Renal cortex interstitium (tissue), 11 donors: ENCODE measurements at regions not wholly inside any gene's neighbourhood (a gene's known extent, or its start where the extent isn't known, plus 50 kb on each side); places are given as distances from the start of the nearest gene placed in this dataset.

ENCODE experiments used
- DNase-seq, 11 donors: peaks; one replicate each; pipeline ENCODE4 v3.0.0-alpha.2; 2013; ENCODE audit warnings: low read depth in 9 of 11, low spot score in 4 of 11; ENCODE audit errors: extremely low read depth in 1 of 11

DNA sequence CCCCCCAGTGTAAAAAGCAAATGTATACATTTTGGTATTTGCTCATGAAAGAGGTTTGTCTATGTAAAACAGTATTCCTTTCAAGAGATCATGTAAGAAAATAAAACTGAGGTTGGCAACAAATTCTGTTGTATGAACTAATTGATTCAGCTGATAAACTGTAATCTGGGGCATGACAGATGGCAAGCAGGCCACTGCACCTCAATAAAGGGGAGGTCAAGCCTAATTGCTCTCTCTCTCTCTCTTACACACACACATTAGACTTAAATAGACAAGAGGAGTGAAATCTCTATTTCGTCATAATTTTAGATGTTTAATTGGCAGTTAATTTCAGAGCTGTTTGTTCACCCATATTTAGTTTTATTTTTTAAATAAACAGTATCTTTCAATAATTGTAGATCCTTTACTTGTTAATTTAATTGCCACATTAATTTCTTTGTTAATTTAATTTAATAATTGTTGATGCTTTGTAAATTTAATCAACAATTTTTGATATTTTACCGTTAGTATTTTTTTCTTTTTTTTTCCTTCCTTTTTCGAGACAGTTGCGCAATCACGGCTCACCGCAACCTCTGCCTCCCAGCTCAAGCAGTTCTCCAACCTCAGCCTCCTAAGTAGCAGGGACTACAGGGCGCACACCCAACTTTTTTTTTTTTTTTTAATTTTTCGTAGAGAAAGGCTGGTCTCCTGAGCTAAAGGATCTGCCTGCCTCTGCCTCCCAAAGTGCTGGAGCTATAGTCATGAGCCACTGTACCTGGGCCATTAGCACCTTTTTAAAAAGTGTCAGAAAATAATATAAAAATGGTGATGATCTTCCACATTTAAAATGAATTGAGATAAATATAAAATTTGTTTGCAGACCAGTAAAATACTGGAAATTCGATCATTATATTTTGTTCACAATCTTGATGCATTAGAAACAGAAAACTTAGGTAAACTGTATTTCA, 577.7 kb downstream of the SLC16A7 start:
- no peak for DNase-seq

DNA sequence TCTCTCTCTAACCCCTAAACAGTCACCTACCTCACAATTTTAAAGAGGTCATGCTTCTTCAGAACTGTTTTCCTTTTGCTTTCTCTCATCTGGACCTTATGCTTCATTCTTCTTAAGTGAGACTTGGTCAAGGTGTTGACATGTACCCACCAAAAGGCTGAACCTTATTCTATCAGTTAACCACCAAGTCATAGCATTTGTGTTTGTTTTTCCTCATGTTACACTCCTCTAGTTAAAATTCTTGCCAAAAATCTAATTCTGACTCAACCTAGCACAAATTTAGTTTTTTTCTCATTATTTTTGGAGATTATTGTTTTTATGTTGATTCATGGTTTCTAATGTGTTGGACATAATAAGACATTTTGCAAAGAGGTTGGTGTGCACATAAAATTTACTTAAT, 578.6 kb downstream of the SLC16A7 start:
- no peak for DNase-seq

DNA sequence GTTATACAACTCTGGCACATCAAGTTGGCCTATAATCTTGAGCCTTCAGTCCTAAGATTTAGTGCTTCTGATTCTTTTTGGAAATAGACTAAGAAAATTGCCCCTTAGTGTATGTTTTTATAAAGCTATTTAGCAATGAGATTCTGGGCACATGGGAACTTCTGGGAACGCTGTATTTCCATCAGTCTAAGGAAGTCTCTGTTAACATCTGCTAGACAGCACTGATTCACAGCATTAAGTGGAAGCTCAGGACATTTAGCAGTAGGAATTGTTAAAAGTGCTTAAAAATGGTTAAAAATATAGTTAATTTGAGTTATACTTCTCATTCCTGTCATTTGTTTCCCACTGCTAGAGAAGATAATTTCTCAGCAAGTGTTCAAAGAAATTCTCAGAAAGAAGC, 579.1 kb downstream of the SLC16A7 start:
- no peak for DNase-seq

DNA sequence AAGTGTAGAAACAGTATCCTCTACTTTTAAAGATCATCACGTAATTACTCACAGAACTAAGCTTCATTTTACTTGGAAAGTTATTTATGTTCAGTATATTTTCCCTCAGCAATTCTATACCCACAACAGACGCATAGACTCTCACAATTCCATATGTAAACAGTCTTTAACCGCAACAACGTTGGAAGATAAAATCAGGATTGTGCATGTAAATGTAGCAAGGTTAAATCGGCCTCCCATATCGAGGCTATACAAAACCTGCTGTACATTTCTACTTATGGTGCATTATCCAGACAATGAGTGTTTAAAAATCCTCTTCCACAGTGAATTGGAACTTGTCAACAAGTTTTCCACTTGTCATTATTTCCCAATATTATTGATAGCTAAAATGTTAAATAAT, 581.1 kb downstream of the SLC16A7 start:
- no peak for DNase-seq

DNA sequence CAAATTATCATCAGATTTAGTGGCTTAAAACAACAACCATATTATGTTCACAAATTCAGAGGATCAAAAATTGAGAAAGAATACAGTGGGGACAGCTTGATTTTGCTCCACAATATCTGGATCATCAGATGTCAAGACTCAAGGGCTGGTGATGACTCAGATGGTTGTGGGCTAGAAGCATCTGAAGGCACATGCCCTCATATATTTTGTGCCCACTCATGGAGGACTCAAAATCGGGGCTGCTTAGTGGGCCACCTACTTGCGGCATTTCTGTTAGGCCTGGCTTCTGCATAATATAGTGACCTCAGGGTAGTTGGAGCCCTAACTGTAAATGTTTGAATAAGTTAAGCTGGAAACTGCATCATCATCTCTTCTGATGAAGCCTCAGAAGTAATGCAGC, 584.5 kb downstream of the SLC16A7 start:
- no peak for DNase-seq

DNA sequence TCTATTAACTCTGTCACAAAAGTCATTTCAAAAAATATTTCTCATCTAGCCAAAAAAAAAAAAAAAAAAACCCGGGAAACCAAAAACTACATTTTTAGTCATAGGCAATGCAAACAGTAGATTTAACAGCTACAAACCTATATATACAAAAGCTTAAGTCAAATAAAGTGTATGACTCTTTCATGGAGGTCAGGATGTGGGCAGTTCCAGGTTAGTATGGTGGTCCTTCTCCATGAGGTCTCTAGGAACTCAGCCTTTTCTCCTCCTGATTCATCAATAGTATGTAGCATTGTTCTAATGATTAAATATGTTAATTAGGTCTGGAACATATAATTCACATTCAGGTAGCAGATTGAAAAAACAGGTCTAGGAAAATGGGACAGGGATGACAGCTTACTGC, 586.5 kb downstream of the SLC16A7 start:
- DNase-seq: no peak

DNA sequence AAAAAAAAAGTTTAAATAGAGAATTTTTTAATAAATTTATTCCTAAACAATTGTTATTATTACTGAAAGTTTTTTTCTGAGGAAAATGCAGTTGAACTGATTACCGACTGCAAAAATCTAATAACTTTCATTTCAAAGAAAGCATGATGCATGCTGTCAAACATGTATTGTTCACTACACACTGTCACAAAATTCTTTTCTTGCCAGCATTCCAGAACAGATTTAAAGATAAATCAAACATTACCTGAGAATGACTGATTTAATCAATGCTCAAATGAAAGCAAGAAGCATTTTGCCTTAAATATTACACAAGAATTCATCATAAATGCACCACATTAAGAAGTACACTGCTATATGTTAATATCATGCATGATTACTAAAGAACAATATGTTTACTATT, 588.3 kb downstream of the SLC16A7 start:
- no peak for DNase-seq

DNA sequence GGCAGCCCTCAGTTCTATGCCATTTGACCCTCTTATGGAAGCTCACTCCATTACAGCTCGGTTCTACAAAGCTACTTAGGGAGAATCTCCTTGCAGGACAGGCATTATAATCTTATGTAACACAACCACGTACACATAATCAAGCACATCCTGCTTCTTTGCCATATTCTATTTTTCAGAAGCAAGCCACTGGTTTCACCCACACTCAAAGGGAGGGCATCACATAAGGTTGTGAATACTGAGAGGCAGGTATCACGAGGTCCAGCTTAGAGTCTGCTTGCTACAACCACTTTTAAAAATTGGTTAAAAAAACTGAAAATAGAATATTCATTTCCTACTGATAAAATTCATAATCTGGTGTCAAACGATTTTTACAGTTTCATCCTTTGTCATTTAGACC, 589.2 kb downstream of the SLC16A7 start:
- DNase-seq: no peak

DNA sequence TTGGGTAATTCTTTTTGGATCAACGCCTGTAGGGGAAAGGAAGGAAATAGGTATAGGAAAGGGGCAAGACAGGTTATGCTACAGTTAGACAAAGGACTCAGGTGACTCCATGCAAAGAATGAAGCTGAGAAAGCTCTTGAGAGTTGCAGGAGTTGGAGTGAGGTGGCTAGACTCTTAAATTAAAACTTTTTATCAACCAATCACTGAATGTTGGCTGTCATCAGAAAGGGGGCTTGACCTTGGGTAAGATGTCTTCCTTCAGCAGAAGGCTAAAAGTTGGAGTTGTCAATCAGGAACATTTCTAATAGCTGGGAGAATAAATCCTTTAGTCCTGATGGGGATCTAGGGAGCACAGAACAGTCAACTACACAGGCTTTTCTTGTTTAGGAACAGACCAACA, 595.4 kb downstream of the SLC16A7 start:
- DNase-seq: no peak

DNA sequence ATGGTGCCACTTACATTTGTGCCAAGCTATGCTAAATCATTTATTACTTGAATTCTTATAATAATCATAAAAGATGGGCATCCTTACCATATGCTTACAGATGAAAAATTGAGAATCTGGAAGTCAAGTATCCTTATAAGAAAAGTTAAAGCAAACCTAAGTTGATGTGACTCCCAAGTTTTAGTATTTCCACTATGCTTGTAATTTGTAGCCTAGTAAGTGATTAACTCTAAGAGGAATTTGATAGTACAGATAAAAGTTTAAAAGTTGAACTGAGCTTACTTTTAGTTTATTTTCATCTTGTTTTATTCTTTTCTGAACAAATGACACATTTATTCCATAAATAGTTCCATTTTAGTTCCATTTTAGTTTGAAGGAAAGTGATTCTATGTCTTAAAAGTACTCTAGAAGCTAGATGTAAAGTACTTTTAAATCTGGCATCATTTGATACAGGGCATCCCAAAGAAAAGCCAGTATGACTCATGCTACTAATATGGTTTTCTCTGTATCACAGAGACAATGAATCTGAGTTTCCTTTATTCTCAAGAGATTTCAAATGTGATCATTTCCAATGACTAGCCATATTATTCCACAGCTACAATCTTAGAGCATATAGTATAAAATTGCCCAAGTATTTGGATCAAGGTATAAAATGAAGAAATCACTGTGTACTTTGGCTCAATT, 596.0 kb downstream of the SLC16A7 start:
- no peak for DNase-seq

DNA sequence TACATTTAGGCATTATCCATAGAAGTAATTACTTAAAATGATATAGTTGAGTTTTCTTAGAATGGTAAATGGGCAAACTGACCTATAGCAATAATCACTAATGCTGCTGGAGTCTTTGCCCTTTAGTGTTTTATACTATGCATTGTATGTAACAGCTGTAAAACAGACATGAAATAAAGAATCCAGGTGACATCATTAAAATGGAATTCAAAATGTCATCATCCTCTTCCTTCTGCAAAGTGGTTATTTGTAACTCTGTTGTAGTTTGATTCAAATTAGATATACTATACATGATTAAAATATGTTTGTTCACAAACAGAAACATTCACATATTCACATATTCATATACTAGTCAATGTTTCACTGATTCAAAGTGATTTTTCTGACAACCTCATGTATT, 598.8 kb downstream of the SLC16A7 start:
- DNase-seq: no peak

DNA sequence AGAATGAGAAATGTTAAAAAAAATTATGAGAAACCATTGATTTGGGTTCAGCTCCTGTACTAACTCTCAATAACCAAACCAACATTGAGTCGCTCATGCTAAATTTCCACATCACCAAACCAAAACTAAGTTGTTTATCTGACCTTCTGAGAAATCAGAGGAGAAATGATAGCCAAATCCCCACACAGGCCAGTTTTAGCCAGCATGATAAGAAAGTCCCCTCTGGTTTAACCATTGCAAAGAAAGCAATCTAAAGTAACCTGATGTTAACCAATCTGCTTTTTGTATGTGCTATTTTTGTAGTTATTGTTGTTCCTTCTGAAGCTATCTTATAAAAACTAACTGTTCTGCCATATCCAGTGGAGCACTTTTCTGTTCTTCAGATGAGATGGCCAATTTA, 599.7 kb downstream of the SLC16A7 start:
- no peak for DNase-seq

DNA sequence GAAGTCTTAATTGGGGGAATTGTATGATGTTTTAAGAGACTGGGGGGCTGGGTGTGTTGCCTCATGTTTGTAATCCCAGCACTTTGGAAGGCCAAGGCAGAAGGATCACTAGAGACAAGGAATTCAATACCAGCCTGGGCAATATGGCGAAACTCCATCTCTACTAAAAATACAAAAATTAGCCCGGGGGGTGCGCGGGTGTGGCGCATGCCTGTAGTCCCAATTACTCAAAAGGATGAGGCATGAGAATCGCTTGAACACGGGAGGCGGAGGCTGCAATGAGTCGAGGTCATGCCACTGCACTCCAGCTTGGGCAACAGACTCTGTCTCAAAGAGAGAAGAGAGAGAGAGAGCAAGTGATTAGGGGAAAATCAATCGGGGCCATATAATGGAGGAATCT, 600.5 kb downstream of the SLC16A7 start:
- no peak for DNase-seq

DNA sequence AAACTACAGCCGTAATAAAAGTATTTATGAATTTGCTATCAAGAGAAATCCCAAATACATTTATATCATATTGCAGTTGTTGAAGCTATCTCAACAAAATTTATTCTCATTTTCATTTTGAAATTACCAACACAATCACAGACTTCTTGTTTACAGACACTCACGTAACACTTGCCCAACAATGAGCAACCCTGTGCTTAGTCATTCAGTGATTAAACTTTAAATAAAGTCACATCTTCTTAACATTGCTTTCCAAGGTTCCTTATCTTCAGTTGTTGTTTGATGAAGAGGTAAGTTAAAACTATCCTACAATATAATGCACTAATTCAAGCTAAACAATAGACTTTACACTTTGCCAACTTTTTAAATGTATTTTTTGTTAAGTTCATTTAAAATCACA, 601.8 kb downstream of the SLC16A7 start:
- no peak for DNase-seq

DNA sequence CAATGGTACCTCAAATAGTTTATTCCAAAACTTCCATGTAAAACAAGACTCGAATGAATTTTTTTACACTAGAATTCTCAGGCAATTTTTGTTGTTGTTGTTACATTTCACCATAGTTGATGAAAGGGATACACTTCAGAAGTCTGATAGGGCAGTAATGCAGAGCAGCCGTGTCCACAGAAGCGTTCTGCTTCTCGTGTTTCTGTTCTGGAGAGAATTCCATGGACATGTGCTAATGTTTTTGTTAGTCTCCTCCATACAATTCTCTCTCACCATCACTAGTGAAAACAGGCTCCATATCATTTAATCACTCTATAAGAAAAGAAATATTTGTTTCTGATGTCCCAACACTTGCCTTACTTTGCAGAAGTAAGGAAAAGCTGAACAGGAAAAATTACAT, 606.1 kb downstream of the SLC16A7 start:
- DNase-seq: no peak

DNA sequence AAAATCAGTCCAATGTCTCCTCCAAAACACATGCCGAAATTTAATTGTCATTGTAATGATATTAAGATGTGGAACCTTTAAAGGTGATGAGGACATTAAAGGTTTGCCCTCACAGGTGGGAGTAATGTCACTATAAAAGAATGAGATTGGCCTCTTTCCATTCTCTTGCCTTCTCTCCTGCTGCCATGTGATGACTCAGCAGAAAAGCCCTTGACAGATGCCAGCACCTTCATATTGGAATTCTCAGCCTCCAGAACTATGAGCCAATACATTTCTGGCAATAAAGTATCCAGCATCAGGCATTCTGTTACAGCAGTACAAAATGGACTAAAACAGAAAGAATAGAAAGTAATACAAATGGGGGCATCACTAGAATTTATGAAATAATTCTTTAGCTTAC, 609.7 kb downstream of the SLC16A7 start:
- no peak for DNase-seq

DNA sequence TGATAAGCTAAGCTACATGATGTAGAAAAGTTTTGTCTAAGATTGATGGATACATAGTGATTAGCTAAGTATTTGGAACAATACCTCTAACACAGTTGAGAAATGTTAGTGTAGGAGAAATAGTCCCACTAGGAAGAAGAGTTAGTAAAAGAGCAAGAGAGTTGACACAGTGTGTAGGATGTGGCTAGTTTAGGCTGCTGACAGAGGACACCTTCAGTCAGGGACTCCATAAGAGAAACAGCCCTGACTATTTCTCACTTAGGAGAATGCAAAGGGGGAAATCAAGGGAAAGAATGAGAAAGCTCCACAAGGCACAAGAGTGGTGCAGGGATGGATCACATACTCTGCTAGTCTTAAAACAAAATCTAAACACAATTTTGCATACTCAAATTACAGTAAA, 613.7 kb downstream of the SLC16A7 start:
- DNase-seq: no peak

DNA sequence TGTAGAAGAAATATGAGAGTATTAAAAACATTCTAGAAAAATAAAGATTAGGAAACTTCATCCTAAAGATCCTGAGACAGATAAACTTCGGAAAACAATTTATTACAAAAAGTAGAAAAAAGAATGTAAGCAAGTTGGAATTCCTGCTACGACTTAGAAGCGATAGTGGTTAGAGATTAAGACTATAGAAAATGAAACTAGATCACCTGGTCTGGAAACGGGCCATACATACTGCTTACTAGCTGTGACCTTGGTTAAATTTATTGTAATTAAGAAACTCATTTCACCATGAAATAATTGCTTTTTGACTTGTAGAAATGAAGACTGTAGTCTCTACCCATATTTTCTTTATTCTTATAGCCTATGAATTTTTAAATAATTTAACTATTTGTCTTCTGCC, 614.1 kb downstream of the SLC16A7 start:
- no peak for DNase-seq

DNA sequence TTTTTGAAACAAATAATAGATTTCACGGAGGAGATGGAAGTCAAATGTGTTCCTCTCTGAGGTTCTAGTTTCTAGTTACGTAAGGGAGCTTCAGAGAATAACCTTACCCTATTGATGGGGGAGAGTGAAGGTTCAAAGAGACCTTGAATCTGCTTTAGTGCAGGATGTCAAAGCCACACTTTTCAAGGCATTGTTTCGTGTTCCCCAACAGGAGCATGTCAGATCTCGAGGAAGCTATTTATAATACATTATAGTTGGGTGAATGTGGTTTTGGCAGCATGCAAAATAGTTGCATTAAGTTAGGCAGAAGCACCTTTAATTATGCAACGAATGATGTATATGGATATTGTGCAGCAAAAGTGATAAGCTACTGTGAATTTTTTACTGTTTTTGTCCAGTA, 614.9 kb downstream of the SLC16A7 start:
- no peak for DNase-seq

DNA sequence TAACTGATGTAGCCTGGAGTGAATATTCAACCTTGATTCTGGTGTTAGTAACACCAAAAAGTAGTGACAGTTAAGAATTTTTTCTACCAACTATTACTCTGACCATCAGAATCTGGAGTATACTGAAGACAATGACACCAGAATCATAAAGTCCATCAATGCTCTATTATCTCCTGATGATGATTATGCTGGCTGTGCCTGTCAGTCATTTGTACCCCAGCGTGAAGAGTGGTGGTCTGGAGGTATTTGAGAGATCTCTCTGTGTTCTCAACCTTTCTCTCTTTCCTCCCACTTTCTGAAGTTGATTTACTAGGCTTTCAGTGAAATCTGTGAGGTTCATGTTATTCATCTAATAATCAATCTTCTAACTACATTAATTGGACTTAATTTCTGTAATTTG, 615.4 kb downstream of the SLC16A7 start:
- DNase-seq: no peak
